Transverse colon (tissue), 4 donors: ENCODE measurements at regions not wholly inside any gene's neighbourhood (a gene's known extent, or its start where the extent isn't known, plus 50 kb on each side); places are given as distances from the start of the nearest gene placed in this dataset.
A peak's percentile ranks its signal among the peaks of the same experiment; 100 is the strongest.
"Not testable (repeated sequence)": the region's sequence is repeated elsewhere in the genome, so short reads cannot be mapped to it uniquely, and the experiment has no call there.

Experiments used
- DNase-seq: peaks from one replicate; pipeline ENCODE4 v3.0.0-alpha.2; 2019
- H3K27ac ChIP-seq, 4 donors: fragments of 200-600 bp; sonication (generic); 2 replicates each; pipeline ENCODE4 v1.5.1; 2016 to 2018; ENCODE audit warnings: inconsistent platforms in 4 of 4
- H3K27me3 ChIP-seq: fragments of 200-600 bp; sonication (generic); 2 replicates; pipeline ENCODE4 v1.5.1; 2017; ENCODE audit warnings: inconsistent platforms
- H3K36me3 ChIP-seq, 4 donors: fragments of 200-600 bp; sonication (generic); 2 replicates each; pipeline ENCODE4 v1.5.1; 2017 to 2019; ENCODE audit warnings: inconsistent platforms in 4 of 4
- H3K4me1 ChIP-seq, 4 donors: fragments of 200-600 bp; sonication (generic); 2 replicates each; pipeline ENCODE4 v1.5.1; 2017 to 2020; ENCODE audit warnings: inconsistent platforms in 4 of 4
- H3K4me3 ChIP-seq, 4 donors: fragments of 200-600 bp; sonication (generic); 1 replicate in 1 of 4; 2 replicates in 3 of 4; pipeline versions ENCODE4 v1.5.1 to v1.6.1; 2017 to 2019; ENCODE audit warnings: inconsistent platforms in 4 of 4
- H3K9me3 ChIP-seq, 2 donors: fragments of 200-600 bp; sonication (generic); 2 replicates each; pipeline ENCODE4 v1.5.1; 2017 to 2019; ENCODE audit warnings: inconsistent platforms in 2 of 2
- WGBS, 2 donors: methylation state at CpG; one replicate each; pipeline ENCODE4 v1.1.5; 2018; ENCODE audit warnings: low coverage in 1 of 2; 5-methylcytosine and 5-hydroxymethylcytosine counted together
- in situ Hi-C, 4 donors: fragments of 200-750 bp; cut with MboI; loops; one replicate each; pipeline versions ENCODE4 v1.15.0 to v1.15.1; 2017; ENCODE audit warnings: low sequenced_read_pairs in 3 of 4, low pct_ligation_motif_present in 1 of 4, low pct_unique_long_range_greater_than_20kb in 1 of 4
- intact Hi-C: fragments of 100-400 bp; cut with DNase I; formaldehyde crosslinking; loops from one replicate; pipeline ENCODE4 v1.15.1; 2023; ENCODE audit warnings: low total_unique reads
- TF ChIP-seq, protein P1 (sequence below), 5 experiments: fragments of 200-600 bp in 3 of 5; fragments of 450-650 bp in 2 of 5; sonication (generic) in 3 of 5; IDR thresholded peaks; 1 replicate in 2 of 5; 2 replicates in 3 of 5; pipeline ENCODE4 v1.5.1; 2016 to 2017; ENCODE audit warnings: antibody characterized with exemption in 5 of 5, inconsistent platforms in 3 of 5, mild to moderate bottlenecking in 2 of 5, moderate library complexity in 1 of 5

GRCh38 chr2:89213151-89213550 lies 521.7 kb downstream of the RPIA start:
- H3K27me3 ChIP-seq, H3K27ac ChIP-seq, intact Hi-C loops, H3K9me3 ChIP-seq, H3K4me1 ChIP-seq, H3K4me3 ChIP-seq, in situ Hi-C loops, H3K36me3 ChIP-seq: not testable (repeated sequence)
- TF ChIP-seq, protein P1, sequence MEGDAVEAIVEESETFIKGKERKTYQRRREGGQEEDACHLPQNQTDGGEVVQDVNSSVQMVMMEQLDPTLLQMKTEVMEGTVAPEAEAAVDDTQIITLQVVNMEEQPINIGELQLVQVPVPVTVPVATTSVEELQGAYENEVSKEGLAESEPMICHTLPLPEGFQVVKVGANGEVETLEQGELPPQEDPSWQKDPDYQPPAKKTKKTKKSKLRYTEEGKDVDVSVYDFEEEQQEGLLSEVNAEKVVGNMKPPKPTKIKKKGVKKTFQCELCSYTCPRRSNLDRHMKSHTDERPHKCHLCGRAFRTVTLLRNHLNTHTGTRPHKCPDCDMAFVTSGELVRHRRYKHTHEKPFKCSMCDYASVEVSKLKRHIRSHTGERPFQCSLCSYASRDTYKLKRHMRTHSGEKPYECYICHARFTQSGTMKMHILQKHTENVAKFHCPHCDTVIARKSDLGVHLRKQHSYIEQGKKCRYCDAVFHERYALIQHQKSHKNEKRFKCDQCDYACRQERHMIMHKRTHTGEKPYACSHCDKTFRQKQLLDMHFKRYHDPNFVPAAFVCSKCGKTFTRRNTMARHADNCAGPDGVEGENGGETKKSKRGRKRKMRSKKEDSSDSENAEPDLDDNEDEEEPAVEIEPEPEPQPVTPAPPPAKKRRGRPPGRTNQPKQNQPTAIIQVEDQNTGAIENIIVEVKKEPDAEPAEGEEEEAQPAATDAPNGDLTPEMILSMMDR (IDR thresholded peaks at IDR 0.05): peak in 2 of 5 experiments; percentile 13 to 23
- 5% methylated on average over 3 of the region's 3 CpGs; no CpG with 5 or more reads in 1 of the 2 donors for WGBS, 2 donors
- DNase-seq: peak; percentile 33

DNA sequence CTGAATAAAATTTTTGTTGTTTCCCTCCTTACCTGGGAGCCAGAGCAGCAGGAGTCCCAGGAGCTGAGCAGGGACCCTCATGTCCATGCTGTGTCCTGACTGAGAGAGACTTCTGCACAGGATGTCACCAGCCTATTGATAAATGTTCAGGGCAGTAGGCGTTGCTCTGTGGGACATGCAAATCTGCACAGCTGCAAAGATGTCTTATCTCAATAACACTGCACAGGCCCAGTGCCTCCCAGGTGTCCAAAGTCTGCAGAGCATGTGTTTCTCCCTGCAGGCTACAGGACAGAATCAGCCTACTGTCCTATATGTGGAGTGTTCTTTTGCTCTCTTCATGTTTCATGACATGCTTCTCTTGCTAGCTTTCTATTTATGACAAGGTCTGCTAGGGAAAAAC lies 522.3 kb downstream of the RPIA start:
- H3K36me3 ChIP-seq, H3K27me3 ChIP-seq, intact Hi-C loops, H3K9me3 ChIP-seq, H3K4me3 ChIP-seq, H3K4me1 ChIP-seq, DNase-seq, in situ Hi-C loops, H3K27ac ChIP-seq: not testable (repeated sequence)
- 13% methylated on average over 1 of the region's 1 CpG; no CpG with 5 or more reads in 1 of the 2 donors for WGBS, 2 donors

DNA sequence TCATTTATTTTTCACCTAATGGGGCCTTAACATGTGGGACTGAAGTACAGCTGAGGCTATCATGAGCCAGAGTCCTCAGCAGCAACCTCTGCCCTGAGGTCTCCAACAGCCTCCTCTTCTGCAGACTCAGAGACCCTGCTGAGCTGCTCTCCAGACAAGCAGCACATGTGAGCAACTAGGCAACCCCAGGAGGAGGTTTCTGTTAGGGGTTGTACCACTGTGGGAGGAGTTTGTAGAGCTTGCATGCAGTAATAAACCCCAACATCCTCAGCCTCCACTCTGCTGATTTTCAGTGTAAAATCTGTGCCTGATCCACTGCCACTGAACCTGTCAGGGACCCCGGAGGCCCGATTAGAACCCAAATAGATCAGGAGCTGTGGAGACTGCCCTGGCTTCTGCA lies 530.0 kb downstream of the RPIA start:
- WGBS, 2 donors: no CpG with 5 or more reads among the region's 2 CpGs
- intact Hi-C loops: not testable (repeated sequence)

GRCh38 chr2:89222063-89222732 lies 530.7 kb downstream of the RPIA start:
- DNase-seq, H3K36me3 ChIP-seq, H3K4me3 ChIP-seq, H3K9me3 ChIP-seq, H3K27ac ChIP-seq, H3K27me3 ChIP-seq, in situ Hi-C loops, H3K4me1 ChIP-seq, intact Hi-C loops: not testable (repeated sequence)
- 73 to 78% methylated on average over 1 to 2 of the region's 2 CpGs for WGBS, 2 donors

More for the DNA sequence above, 530.0 kb downstream of the RPIA start:
- H3K27me3 ChIP-seq, DNase-seq, H3K4me1 ChIP-seq, H3K36me3 ChIP-seq, H3K4me3 ChIP-seq, in situ Hi-C loops, H3K27ac ChIP-seq, H3K9me3 ChIP-seq: not testable (repeated sequence)

DNA sequence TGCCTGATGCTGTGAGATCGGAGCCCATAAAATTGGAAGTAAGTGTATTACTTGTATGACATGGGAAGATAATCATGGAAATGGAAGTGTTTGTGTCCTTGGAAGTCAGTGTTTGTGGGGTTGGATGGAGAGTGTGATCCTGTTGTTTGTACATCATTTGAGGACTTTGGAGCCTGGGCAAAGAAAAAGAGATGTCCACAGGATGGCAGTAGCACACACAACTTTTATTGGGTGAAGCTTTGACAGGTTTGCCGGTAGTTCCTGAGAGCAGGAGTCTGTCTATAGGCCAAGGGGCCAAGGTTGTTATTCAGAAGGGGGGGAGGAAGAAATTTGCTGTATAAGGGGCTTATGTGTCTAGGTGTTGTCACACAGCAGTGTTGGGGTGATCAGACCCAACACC lies 533.3 kb downstream of the RPIA start:
- in situ Hi-C loops, DNase-seq: not testable (repeated sequence)
- 29 to 78% methylated on average over 1 to 2 of the region's 2 CpGs for WGBS, 2 donors

GRCh38 chr2:89229979-89230378 lies 538.5 kb downstream of the RPIA start:
- H3K36me3 ChIP-seq, H3K9me3 ChIP-seq, H3K4me1 ChIP-seq, in situ Hi-C loops, H3K27me3 ChIP-seq, H3K4me3 ChIP-seq, H3K27ac ChIP-seq, DNase-seq, intact Hi-C loops: not testable (repeated sequence)
- WGBS, 2 donors: 91% methylated on average over 3 of the region's 6 CpGs; no CpG with 5 or more reads in 1 of the 2 donors

More for the DNA sequence above, 533.3 kb downstream of the RPIA start:
- H3K27ac ChIP-seq, H3K36me3 ChIP-seq, H3K9me3 ChIP-seq, H3K27me3 ChIP-seq, intact Hi-C loops, H3K4me3 ChIP-seq, H3K4me1 ChIP-seq: not testable (repeated sequence)
- TF ChIP-seq, protein P1 (IDR thresholded peaks at IDR 0.05): peak in 1 of 5 experiments; percentile 3
